HG03457 (cell line): ENCODE measurements at regions not wholly inside any gene's neighbourhood (a gene's known extent, or its start where the extent isn't known, plus 50 kb on each side); places are given as distances from the start of the nearest gene placed in this dataset.
"Not testable (repeated sequence)": the region's sequence is repeated elsewhere in the genome, so short reads cannot be mapped to it uniquely, and the experiment has no call there.

Experiments used
- ATAC-seq: cut with Tn5 transposase; IDR thresholded peaks from one replicate; pipeline ENCODE4 v1.9.1; 2021; ENCODE audit warnings: moderate number of reproducible peaks; ENCODE audit not compliant: unreplicated experiment

DNA sequence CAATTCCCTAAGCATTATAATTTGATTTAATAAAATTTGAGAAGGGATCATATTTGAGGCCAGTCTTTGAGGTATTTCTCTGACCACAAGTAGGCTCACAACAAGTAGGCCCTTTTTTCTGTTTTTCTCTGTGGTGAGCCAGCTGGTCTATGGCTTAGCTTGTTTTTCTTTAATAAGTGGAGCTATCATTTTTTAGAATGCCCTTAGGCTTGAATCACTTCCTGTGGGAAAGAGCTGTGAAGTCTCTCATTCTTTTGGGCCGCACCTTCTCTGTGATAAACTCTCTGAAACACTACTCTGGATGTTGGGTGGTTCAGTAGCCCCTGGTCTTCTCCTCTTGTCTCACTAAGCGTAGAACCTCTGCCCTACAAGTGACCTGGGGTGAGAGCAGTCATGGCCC is 235.9 kb downstream of the SUCLG1 start:
- no peak for ATAC-seq

GRCh38 chr2:84221102-84221501 is 238.0 kb downstream of the SUCLG1 start:
- ATAC-seq, result not testable (repeated sequence)

GRCh38 chr2:84217456-84217855 is 241.6 kb downstream of the SUCLG1 start:
- ATAC-seq, result no peak

- no peak for ATAC-seq
Observed at GRCh38 chr2:84214455-84214854, 244.6 kb downstream of the SUCLG1 start.

GRCh38 chr2:84212611-84213314 is 246.3 kb downstream of the SUCLG1 start:
- no peak for ATAC-seq

DNA sequence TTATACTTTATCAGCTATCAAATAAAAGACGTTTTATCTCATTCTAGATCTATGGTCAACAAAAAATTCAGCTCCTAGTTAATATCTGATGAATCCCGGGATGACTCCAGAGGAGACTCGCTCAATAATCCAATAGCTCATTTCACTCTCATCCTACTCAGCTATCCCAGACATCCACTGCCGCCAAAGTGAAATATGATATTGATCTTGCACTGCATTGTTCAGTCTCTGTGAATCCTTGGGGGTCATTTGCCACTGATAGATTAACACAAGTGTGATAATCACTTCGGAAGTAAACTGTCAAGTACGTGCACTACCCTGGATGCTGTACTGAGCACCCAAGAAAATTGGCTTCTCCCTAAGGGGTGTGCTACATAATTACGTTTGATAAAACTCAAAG is 249.1 kb downstream of the SUCLG1 start:
- ATAC-seq, result no peak

GRCh38 chr2:84204995-84205394 is 254.1 kb downstream of the SUCLG1 start:
- no peak for ATAC-seq

DNA sequence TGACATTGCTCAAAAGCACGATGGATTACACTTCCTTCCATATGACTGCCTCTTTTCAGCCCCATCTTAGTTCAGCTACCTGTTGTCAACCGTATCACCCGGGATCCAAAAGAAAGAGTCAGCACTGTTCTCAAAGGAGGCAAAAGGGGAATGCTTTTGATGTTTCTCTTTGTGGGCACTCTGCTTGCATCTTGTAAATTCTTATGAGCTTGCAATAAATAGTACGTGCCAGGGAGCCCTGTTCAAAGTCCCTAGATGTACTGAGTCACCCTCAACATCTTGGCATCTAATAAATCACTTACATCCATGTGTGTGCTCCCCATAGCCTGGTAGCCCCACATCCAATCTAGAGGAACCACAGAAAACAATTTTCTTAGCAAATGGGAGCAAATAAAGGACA is 256.9 kb downstream of the SUCLG1 start:
- no peak for ATAC-seq

- no peak for ATAC-seq
Observed at GRCh38 chr2:84201158-84201557, 257.9 kb downstream of the SUCLG1 start.

- ATAC-seq, result no peak
Observed at GRCh38 chr2:84197901-84198300, 261.2 kb downstream of the SUCLG1 start.

GRCh38 chr2:84194949-84195644 is 264.0 kb downstream of the SUCLG1 start:
- ATAC-seq, result no peak

GRCh38 chr2:84194181-84194580 is 264.9 kb downstream of the SUCLG1 start:
- no peak for ATAC-seq

GRCh38 chr2:84187258-84187657 is 271.8 kb downstream of the SUCLG1 start:
- ATAC-seq, result no peak

DNA sequence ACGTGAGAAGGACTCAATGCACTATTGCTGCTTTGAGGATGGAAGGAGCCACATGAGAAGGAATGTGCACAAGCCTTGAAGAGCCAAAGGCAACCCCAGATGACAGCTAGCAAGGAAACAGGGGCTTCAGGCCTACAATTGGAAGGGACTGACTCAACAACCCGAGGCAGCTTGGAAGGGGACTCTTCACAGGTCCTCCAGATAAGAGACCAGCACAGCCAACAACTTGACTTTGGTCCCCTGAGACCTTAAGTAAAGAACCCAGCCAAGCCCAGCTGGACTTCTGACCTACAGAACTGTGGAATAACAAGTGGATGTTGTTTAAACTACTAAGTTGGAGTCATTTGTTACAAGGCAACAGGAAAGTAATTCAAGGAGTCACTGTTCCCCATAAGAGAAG is 277.2 kb downstream of the SUCLG1 start:
- no peak for ATAC-seq

DNA sequence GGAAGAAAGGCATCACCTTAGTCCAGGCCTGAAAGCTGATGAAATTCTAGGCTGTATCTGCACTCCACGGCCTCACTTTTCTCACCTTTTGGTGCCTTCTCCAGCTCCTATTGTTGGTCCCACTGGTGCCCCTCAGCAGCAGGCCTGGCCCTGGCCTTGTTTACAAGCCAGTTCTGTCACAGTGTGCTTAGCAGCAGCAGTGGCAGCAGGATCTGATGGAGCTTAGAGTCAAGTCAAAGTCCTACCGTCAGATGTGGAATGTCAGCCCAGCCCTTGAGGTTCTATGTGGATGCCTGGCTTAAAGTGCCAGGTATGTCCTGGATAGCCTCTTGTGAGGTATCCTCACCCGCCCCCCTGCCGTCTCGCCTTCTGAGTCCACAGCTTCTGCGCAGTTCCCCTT is 281.3 kb downstream of the SUCLG1 start:
- no peak for ATAC-seq

- no peak for ATAC-seq
Observed at GRCh38 chr2:84175970-84176369, 283.1 kb downstream of the SUCLG1 start.

DNA sequence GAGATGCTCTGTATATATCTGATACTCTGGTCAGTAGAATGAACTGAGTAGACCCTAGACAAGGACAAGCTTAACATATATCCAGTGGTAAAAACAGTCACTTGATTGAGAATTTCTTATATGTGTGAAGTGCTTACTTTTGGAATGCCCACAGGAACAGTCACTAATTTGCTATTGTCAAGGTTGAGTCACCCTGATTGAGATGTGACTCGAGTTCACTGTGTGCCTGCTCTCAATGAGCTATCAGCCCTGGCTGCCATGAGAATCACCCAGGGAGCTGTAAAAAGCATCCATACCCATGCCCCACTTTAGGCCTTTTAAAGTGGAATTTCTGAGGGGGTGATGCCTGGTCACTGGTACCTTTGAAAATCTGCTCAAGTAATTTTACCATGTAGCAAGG is 283.7 kb downstream of the SUCLG1 start:
- ATAC-seq, result no peak

DNA sequence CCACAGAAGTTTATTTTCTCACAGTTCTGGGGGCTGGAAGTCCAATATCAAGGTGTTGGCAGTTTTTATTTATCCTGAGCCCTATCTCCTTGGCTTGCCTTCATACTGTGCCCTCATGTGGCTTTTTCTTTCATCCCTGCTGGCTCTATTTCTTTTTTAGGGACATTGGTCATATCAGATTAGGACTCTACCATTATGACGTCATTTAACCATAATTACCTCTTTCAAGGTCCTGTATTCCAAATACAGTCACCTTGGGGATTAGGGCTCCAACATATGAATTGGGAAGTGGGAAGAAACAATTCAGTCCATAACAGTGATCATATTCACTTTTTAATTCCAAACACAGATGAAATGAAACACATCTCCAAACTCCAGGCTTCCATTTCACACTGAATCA is 286.0 kb downstream of the SUCLG1 start:
- no peak for ATAC-seq

GRCh38 chr2:84170979-84171378 is 288.1 kb downstream of the SUCLG1 start:
- ATAC-seq, result no peak

DNA sequence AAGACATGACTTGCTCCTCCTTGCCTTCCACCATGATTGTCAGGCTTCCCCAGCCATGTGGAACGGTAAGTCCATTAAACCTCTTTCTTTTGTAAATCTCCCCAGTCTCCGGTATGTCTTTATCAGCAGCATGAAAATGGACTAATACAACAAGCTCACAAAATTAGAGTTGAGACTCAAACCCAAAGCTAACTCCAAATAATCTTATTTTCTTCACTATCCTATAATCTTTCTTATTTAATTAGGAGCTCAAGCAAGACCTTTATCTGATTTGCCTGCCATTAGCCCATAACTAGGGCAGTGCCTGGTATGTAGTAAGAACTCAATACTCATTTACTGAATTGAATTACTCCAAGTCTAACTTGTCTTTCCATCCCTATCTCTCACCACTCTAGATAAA is 289.2 kb downstream of the SUCLG1 start:
- ATAC-seq, result no peak

DNA sequence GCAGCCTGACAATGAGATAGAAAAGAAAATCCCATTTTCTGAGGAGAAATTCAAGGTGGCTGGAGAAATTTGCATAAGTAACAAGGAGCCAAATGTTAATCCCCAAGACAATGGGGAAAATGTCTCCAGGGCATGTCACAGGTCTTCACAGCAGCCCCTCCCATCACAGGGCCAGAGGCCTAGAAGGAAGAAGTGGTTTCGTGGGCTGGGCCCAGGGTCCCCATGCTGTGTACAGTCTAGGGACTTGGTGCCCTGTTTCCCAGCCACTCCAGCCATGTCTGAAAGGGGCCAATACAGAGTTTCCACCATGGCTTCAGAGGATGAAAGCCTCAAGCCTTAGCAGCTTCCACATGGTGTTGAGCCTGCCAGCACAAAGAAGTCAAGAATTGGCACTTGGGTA is 290.5 kb downstream of the SUCLG1 start:
- ATAC-seq, result not testable (repeated sequence)

DNA sequence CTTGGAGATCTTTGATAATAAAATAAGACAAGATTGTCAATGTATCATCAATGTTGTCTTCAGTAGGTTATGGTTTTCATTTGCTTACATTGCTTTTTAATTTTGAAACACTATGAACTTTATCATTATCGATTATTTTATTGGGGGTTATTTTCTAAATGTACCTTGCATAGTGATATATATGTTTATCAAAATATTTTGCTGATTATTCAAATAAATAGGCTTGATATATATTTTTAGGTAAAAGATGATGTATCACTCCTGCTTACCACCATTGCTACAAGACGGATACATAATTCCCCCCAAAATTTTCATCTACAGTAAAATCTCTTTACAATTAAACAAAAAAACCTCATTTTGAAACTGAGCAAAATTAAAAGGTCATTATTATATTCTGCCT is 293.8 kb downstream of the SUCLG1 start:
- no peak for ATAC-seq

DNA sequence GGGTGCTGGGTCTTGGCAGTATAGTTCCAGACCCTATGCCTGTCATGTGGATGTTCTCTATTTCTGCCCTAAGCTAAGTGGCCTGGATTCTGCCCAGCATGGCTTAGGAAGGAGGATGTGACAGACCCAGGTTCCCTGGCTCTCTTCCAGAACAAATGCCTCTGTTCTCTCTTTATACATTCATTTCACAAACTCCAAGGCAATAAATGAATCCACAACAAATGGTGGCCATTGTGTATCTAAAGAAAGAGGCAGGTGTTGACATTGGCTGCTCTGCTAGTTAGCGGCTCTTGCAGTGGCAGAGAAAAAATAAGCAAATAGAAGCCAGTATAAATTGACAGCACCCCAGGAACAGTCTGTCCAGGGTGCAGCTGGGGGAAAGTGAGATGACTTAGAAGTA is 298.6 kb downstream of the SUCLG1 start:
- no peak for ATAC-seq
